GM12878 (cell line): ENCODE measurements at regions not wholly inside any gene's neighbourhood (a gene's known extent, or its start where the extent isn't known, plus 50 kb on each side); places are given as distances from the start of the nearest gene placed in this dataset.

Source experiments
- ATAC-seq: fragments of 200-7000 bp; cut with Tn5 transposase; 3 replicates; pipeline ENCODE4 v1.9.1; 2020; ENCODE audit warnings: mild to moderate bottlenecking, moderate library complexity
- BruUV-seq: library from RNA; stranded (reverse); fragments of 400-500 nt; replicated peaks from 2 replicates; lab custom pipeline; 2021; lab: Mats Ljungman, UMichigan
- CTCF ChIA-PET: fragments of 300-600 bp; sonication (Branson Sonifier 250); formaldehyde crosslinking; extraction: SDS; loops from one replicate; lab custom pipeline; 2021; ENCODE audit warnings: inconsistent platforms; lab: Yijun Ruan, JAX
- POLR2A ChIA-PET: fragments of 350-600 bp; formaldehyde crosslinking; extraction: SDS; loops from one replicate; lab custom pipeline; 2021; ENCODE audit warnings: inconsistent platforms; lab: Charles Lee
- RAD21 ChIA-PET: fragments of 300-600 bp; sonication (Branson Sonifier 250); formaldehyde crosslinking; loops from one replicate; lab custom pipeline; 2023; ENCODE audit warnings: antibody characterized with exemption; ENCODE audit not compliant: unreplicated experiment; lab: Charles Lee
- SMC1A ChIA-PET: fragments of 300-600 bp; sonication (Branson Sonifier 250); formaldehyde crosslinking; loops from one replicate; lab custom pipeline; 2023; ENCODE audit not compliant: unreplicated experiment, uncharacterized antibody; lab: Charles Lee
- DNase-seq: peaks from one replicate; pipeline ENCODE4 v3.0.0-alpha.2; 2011; ENCODE audit warnings: low read depth, low spot score
- FAIRE-seq: peaks from 3 replicates; lab custom pipeline; 2011; peaks lifted over from hg19 to GRCh38; lab: Jason Lieb, UNC
- H2AFZ ChIP-seq: 2 replicates; pipeline ENCODE4 v1.6.0; 2011; ENCODE audit warnings: low read depth, low read length, control low read depth; ENCODE audit not compliant: control insufficient read depth
- H3K27ac ChIP-seq: 2 replicates; pipeline ENCODE4 v1.5.1; 2011; ENCODE audit warnings: control low read depth; ENCODE audit not compliant: control insufficient read depth, insufficient read depth
- H3K27me3 ChIP-seq, 2 experiments: replicated peaks in 1 of 2; 2 replicates each; pipeline versions ENCODE4 v1.6.0 to v1.6.1; 2011; ENCODE audit warnings: low read length in 1 of 2; ENCODE audit not compliant: control insufficient read depth in 2 of 2, insufficient read depth in 2 of 2
- H3K36me3 ChIP-seq, 2 experiments: 2 replicates each; pipeline ENCODE4 v1.5.1; 2011; ENCODE audit warnings: low read length in 1 of 2; ENCODE audit not compliant: control insufficient read depth in 2 of 2, insufficient read depth in 2 of 2
- H3K4me1 ChIP-seq: 2 replicates; pipeline ENCODE4 v1.6.1; 2011; ENCODE audit warnings: mild to moderate bottlenecking, low read length, moderate library complexity, mixed read lengths; ENCODE audit not compliant: control insufficient read depth, insufficient read depth
- H3K4me2 ChIP-seq: 2 replicates; pipeline ENCODE4 v1.6.0; 2011; ENCODE audit warnings: control low read depth; ENCODE audit not compliant: control insufficient read depth, insufficient read depth
- H3K4me3 ChIP-seq: fragments of 200-600 bp; sonication (generic); 2 replicates; pipeline ENCODE4 v1.5.1; 2016
- H3K79me2 ChIP-seq: 2 replicates; pipeline ENCODE4 v1.6.0; 2011; ENCODE audit warnings: low read length; ENCODE audit not compliant: control insufficient read depth, insufficient read depth
- H3K9ac ChIP-seq: 2 replicates; pipeline ENCODE4 v1.8.0; 2011; ENCODE audit warnings: low read length, control low read depth, mixed read lengths; ENCODE audit not compliant: control insufficient read depth, insufficient read depth
- H3K9me3 ChIP-seq: replicated peaks from 3 replicates; pipeline ENCODE4 v1.5.1; 2011; ENCODE audit warnings: mild to moderate bottlenecking, low read length; ENCODE audit not compliant: control insufficient read depth, insufficient read depth
- H4K20me1 ChIP-seq: 2 replicates; pipeline ENCODE4 v1.6.0; 2011; ENCODE audit not compliant: control insufficient read depth, insufficient read depth
- CEBPB ChIP-seq, 2 experiments: fragments of 150-350 bp in 1 of 2; IDR thresholded peaks; 2 replicates each; pipeline ENCODE4 v1.6.1; 2012 to 2014; ENCODE audit warnings: low read depth in 2 of 2, low read length in 2 of 2, borderline replicate concordance in 1 of 2, inconsistent platforms in 1 of 2
- ETV6 ChIP-seq, 2 experiments: fragments of 450-650 bp in 1 of 2; IDR thresholded peaks in 1 of 2; conservative IDR thresholded peaks in 1 of 2; 2 replicates each; pipeline ENCODE4 v1.6.1; 2014; ENCODE audit warnings: antibody characterized with exemption in 1 of 2, borderline replicate concordance in 1 of 2, low read depth in 1 of 2, mild to moderate bottlenecking in 1 of 2, moderate library complexity in 1 of 2
- GABPA ChIP-seq: IDR thresholded peaks from 2 replicates; pipeline ENCODE4 v1.6.1; 2014; ENCODE audit warnings: antibody characterized with exemption, low read depth, mild to moderate bottlenecking, inconsistent platforms
- IRF5 ChIP-seq: fragments of 450-650 bp; IDR thresholded peaks from 2 replicates; pipeline ENCODE4 v1.6.1; 2017; ENCODE audit warnings: borderline replicate concordance
- MEF2A ChIP-seq: IDR thresholded peaks from 2 replicates; pipeline ENCODE4 v1.6.1; 2011; ENCODE audit warnings: low read depth, mild to moderate bottlenecking, low read length, moderate library complexity; ENCODE audit not compliant: insufficient read depth
- NR2C2 ChIP-seq: IDR thresholded peaks from 2 replicates; pipeline ENCODE4 v1.6.1; 2011; ENCODE audit warnings: borderline replicate concordance, low read depth; ENCODE audit not compliant: control insufficient read depth, insufficient read length
- POU2F2 ChIP-seq: IDR thresholded peaks from 3 replicates; pipeline ENCODE4 v1.6.1; 2011; ENCODE audit warnings: low read depth, mild to moderate bottlenecking, low read length, borderline replicate concordance
- TCF3 ChIP-seq: IDR thresholded peaks from 2 replicates; pipeline ENCODE4 v1.6.1; 2012; ENCODE audit warnings: low read depth, mild to moderate bottlenecking, low read length, borderline replicate concordance; ENCODE audit not compliant: insufficient read depth
- YBX1 ChIP-seq: fragments of 450-650 bp; IDR thresholded peaks from 2 replicates; pipeline ENCODE4 v1.6.1; 2016; ENCODE audit warnings: antibody characterized with exemption
- WGBS: methylation state at CpG from one replicate; pipeline ENCODE4 v1.1.6; 2016; ENCODE audit warnings: low lambda C conversion rate; ENCODE audit not compliant: insufficient replicate concordance, insufficient coverage; ENCODE audit errors: missing lambda C conversion rate; 5-methylcytosine and 5-hydroxymethylcytosine counted together
- in situ Hi-C: fragments of 300-500 bp; cut with MboI; formaldehyde crosslinking; loops from 9 replicates; pipeline ENCODE4 v1.14.3; 2018; ENCODE audit warnings: mixed read lengths
- intact Hi-C: fragments of 100-400 bp; cut with micrococcal nuclease; formaldehyde crosslinking; loops from one replicate; pipeline ENCODE4 v1.14.2; 2022; ENCODE audit not compliant: unreplicated experiment
- TF ChIP-seq, protein P1 (sequence below): fragments of 450-650 bp; IDR thresholded peaks from 2 replicates; pipeline ENCODE4 v1.6.1; 2016; ENCODE audit warnings: mild to moderate bottlenecking
- TF ChIP-seq, protein P2 (sequence below): fragments of 450-650 bp; IDR thresholded peaks from 2 replicates; pipeline ENCODE4 v1.6.1; 2014; ENCODE audit warnings: mild to moderate bottlenecking
- TF ChIP-seq, protein P3 (sequence below): IDR thresholded peaks from 2 replicates; pipeline ENCODE4 v1.6.1; 2012; ENCODE audit warnings: low read depth, low read length, improper control_type of control experiment

DNA sequence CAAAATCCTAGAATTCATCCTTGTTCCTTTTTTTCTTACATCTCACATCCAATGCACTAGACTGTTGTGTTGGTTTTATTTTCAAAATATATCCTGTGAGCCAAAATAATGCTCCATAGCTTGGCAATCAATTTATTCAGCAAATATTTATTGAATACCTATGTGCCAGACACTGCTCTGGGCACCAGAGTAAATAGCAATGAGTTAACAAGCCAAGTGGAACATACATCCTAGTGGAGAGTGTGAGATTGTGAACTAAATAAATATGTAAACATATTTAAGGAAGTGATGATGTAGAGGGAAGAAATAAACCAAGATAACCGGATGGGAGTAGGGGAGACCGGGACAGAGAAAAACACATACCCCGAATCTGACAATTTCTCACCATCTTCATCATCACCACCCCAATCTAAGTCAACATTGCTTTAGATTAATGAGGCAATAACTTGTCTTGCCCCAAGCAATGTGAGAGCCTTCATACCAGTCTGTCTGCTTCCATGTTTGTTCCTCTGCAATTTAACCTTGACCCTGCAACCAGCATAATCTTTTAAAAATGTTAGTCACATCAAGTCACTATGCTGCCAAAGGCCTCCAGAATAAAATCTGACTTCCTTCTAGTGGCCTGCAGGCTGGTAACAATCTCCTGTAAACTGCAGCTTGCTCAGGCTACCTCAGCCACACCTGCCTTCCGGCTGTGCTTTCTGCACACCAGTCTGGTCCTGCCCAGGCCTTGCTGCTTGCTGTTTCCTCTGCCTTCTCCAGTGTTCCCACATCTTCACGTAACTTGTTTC lies 199.2 kb downstream of the DLEU7 start:
- ChIA-PET SMC1A (interaction anchor here (1.5 kb wide), 1 partner anchor 47 kb away, joined by 3 read pairs; no protein-coding TSS in a partner anchor), POLR2A (no interaction called here)
- intact Hi-C loops, result no loop called here
- H3K27me3 ChIP-seq, result no peaks in the 10 kb centered on the region
- H2AFZ ChIP-seq, result no peak overlapping the region
- no TSS peak for BruUV-seq
- ATAC-seq, result no peak
- H3K27ac ChIP-seq, result no peak overlapping the region
- TF ChIP-seq POU2F2 (no peak), YBX1 (no peak), IRF5 (no peak), ETV6 (conservative IDR thresholded peaks at IDR 0.05 in 1 of 2, IDR thresholded peaks at IDR 0.05 in 1 of 2; ENCODE audit: borderline replicate concordance in 1 of 2, low read depth in 1 of 2) (no peak), GABPA (no peak)
- TF ChIP-seq, all 136 proteins: peak for 0
- no peaks in the 10 kb centered on the region for H3K4me1 ChIP-seq
- no peak overlapping the region for H3K9ac ChIP-seq
- H3K4me3 ChIP-seq, result no peak overlapping the region
- in situ Hi-C loops, result no loop called here
- DNase-seq (no peak), FAIRE-seq (no peak)
- no peaks in the 10 kb centered on the region for H3K9me3 ChIP-seq
- no peak overlapping the region for H3K4me2 ChIP-seq
- ChIA-PET RAD21 (no interaction called here), CTCF (no interaction called here)
- no peaks in the 10 kb centered on the region for H3K79me2 ChIP-seq
- 91% methylated on average over 5 of the region's 5 CpGs for WGBS
- no peaks in the 10 kb centered on the region for H3K36me3 ChIP-seq
- no peaks in the 10 kb centered on the region for H4K20me1 ChIP-seq

- SMC1A ChIA-PET, result interaction anchor here (1.5 kb wide), 1 partner anchor 47 kb away, joined by 3 read pairs; no protein-coding TSS in a partner anchor
- Histone ChIP-seq H3K79me2 (no peaks in the 10 kb centered on the region), H3K4me3 (no peak overlapping the region), H3K9ac (no peak overlapping the region), H3K27me3 (no peaks in the 10 kb centered on the region), H3K27ac (no peak overlapping the region), H3K9me3 (no peaks in the 10 kb centered on the region), H3K4me1 (no peaks in the 10 kb centered on the region), H3K36me3 (no peaks in the 10 kb centered on the region), H3K4me2 (no peak overlapping the region), H2AFZ (no peak overlapping the region), H4K20me1 (no peaks in the 10 kb centered on the region)
- no peak for ATAC-seq
- FAIRE-seq, result no peak
- POLR2A ChIA-PET, result no interaction called here
- 10% methylated on average over 4 of the region's 4 CpGs for WGBS
- in situ Hi-C loops (no loop called here), intact Hi-C loops (no loop called here)
- no TSS peak for BruUV-seq
- CTCF ChIA-PET, result no interaction called here
- no peak for DNase-seq
- RAD21 ChIA-PET, result no interaction called here
- TF ChIP-seq MEF2A, result no peak
- TF ChIP-seq CEBPB (IDR thresholded peaks at IDR 0.05; ENCODE audit: borderline replicate concordance in 1 of 2, low read depth in 2 of 2, low read length in 2 of 2), result no peak
- TF ChIP-seq TCF3, result no peak
- TF ChIP-seq, protein P1, sequence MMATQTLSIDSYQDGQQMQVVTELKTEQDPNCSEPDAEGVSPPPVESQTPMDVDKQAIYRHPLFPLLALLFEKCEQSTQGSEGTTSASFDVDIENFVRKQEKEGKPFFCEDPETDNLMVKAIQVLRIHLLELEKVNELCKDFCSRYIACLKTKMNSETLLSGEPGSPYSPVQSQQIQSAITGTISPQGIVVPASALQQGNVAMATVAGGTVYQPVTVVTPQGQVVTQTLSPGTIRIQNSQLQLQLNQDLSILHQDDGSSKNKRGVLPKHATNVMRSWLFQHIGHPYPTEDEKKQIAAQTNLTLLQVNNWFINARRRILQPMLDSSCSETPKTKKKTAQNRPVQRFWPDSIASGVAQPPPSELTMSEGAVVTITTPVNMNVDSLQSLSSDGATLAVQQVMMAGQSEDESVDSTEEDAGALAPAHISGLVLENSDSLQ, result no peak
- no peak for TF ChIP-seq NR2C2
- TF ChIP-seq, protein P2, sequence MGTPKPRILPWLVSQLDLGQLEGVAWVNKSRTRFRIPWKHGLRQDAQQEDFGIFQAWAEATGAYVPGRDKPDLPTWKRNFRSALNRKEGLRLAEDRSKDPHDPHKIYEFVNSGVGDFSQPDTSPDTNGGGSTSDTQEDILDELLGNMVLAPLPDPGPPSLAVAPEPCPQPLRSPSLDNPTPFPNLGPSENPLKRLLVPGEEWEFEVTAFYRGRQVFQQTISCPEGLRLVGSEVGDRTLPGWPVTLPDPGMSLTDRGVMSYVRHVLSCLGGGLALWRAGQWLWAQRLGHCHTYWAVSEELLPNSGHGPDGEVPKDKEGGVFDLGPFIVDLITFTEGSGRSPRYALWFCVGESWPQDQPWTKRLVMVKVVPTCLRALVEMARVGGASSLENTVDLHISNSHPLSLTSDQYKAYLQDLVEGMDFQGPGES, result no peak
- TF ChIP-seq, protein P3, sequence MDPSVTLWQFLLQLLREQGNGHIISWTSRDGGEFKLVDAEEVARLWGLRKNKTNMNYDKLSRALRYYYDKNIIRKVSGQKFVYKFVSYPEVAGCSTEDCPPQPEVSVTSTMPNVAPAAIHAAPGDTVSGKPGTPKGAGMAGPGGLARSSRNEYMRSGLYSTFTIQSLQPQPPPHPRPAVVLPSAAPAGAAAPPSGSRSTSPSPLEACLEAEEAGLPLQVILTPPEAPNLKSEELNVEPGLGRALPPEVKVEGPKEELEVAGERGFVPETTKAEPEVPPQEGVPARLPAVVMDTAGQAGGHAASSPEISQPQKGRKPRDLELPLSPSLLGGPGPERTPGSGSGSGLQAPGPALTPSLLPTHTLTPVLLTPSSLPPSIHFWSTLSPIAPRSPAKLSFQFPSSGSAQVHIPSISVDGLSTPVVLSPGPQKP, result no peak
Observed at GRCh38 chr13:50645092-50645491, 198.4 kb downstream of the DLEU7 start.
